H7 (cell line): ENCODE measurements at regions not wholly inside any gene's neighbourhood (a gene's known extent, or its start where the extent isn't known, plus 50 kb on each side); places are given as distances from the start of the nearest gene placed in this dataset.

ENCODE experiments used
- DNase-seq: peaks from one replicate; pipeline ENCODE4 v3.0.0; 2012
- H3K27me3 ChIP-seq: 2 replicates; pipeline ENCODE4 v1.6.0; 2011; ENCODE audit warnings: mild to moderate bottlenecking, low read length; ENCODE audit not compliant: control insufficient read depth, insufficient read depth
- H3K36me3 ChIP-seq: replicated peaks from 2 replicates; pipeline ENCODE4 v1.5.1; 2011; ENCODE audit warnings: low read length; ENCODE audit not compliant: control insufficient read depth, insufficient read depth
- H3K4me3 ChIP-seq: 2 replicates; pipeline ENCODE4 v1.5.1; 2011; ENCODE audit warnings: low read depth, mild to moderate bottlenecking, control low read depth, low read length, moderate library complexity; ENCODE audit not compliant: insufficient read depth

- Histone ChIP-seq H3K4me3 (no peak overlapping the region), H3K27me3 (no peaks in the 10 kb centered on the region), H3K36me3 (no peaks in the 10 kb centered on the region)
- DNase-seq: no peak
These were observed 277.6 kb upstream of the TNC start for GRCh38 chr9:115395511-115396021.

GRCh38 chr9:115396071-115396529, 278.1 kb upstream of the TNC start:
- Histone ChIP-seq H3K36me3 (no peaks in the 10 kb centered on the region), H3K27me3 (no peaks in the 10 kb centered on the region), H3K4me3 (no peak overlapping the region)
- no peak for DNase-seq

- Histone ChIP-seq H3K36me3 (no peaks in the 10 kb centered on the region), H3K27me3 (no peaks in the 10 kb centered on the region), H3K4me3 (no peak overlapping the region)
- no peak for DNase-seq
These were observed 279.8 kb upstream of the TNC start for GRCh38 chr9:115397591-115398312.

- Histone ChIP-seq H3K27me3 (no peaks in the 10 kb centered on the region), H3K36me3 (no peaks in the 10 kb centered on the region), H3K4me3 (no peak overlapping the region)
- DNase-seq: no peak
These were observed 280.3 kb upstream of the TNC start for GRCh38 chr9:115398313-115398650.

GRCh38 chr9:115398996-115399395, 281.0 kb upstream of the TNC start:
- no peaks in the 10 kb centered on the region for H3K27me3 ChIP-seq
- no peaks in the 10 kb centered on the region for H3K36me3 ChIP-seq
- H3K4me3 ChIP-seq: no peak overlapping the region

GRCh38 chr9:115400796-115401195, 282.8 kb upstream of the TNC start:
- Histone ChIP-seq H3K36me3 (no peaks in the 10 kb centered on the region), H3K4me3 (no peak overlapping the region), H3K27me3 (no peaks in the 10 kb centered on the region)
- DNase-seq: no peak

More at GRCh38 chr9:115398996-115399395, 281.0 kb upstream of the TNC start:
- no peak for DNase-seq

- Histone ChIP-seq H3K36me3 (no peaks in the 10 kb centered on the region), H3K27me3 (no peaks in the 10 kb centered on the region), H3K4me3 (no peak overlapping the region)
- DNase-seq: no peak
These were observed 283.9 kb upstream of the TNC start for GRCh38 chr9:115401756-115402327.

GRCh38 chr9:115403753-115404152, 285.8 kb upstream of the TNC start:
- no peaks in the 10 kb centered on the region for H3K27me3 ChIP-seq
- H3K36me3 ChIP-seq: no peaks in the 10 kb centered on the region
- DNase-seq: no peak
- H3K4me3 ChIP-seq: no peak overlapping the region

- Histone ChIP-seq H3K27me3 (no peaks in the 10 kb centered on the region), H3K36me3 (no peaks in the 10 kb centered on the region), H3K4me3 (no peak overlapping the region)
- DNase-seq: no peak
These were observed 286.4 kb upstream of the TNC start for GRCh38 chr9:115404311-115404710.

- no peak for DNase-seq
- Histone ChIP-seq H3K36me3 (no peaks in the 10 kb centered on the region), H3K27me3 (no peaks in the 10 kb centered on the region), H3K4me3 (no peak overlapping the region)
These were observed 293.6 kb upstream of the TNC start for GRCh38 chr9:115411516-115411915.

GRCh38 chr9:115411993-115412452, 294.1 kb upstream of the TNC start:
- Histone ChIP-seq H3K36me3 (no peaks in the 10 kb centered on the region), H3K4me3 (no peak overlapping the region), H3K27me3 (no peaks in the 10 kb centered on the region)
- no peak for DNase-seq

GRCh38 chr9:115412656-115413055, 294.7 kb upstream of the TNC start:
- Histone ChIP-seq H3K4me3 (no peak overlapping the region), H3K36me3 (no peaks in the 10 kb centered on the region), H3K27me3 (no peaks in the 10 kb centered on the region)
- DNase-seq: no peak

- DNase-seq: no peak
- no peaks in the 10 kb centered on the region for H3K36me3 ChIP-seq
- no peaks in the 10 kb centered on the region for H3K27me3 ChIP-seq
- no peak overlapping the region for H3K4me3 ChIP-seq
These were observed 295.3 kb upstream of the TNC start for GRCh38 chr9:115413304-115413703.

GRCh38 chr9:115413766-115414382, 295.9 kb upstream of the TNC start:
- Histone ChIP-seq H3K36me3 (no peaks in the 10 kb centered on the region), H3K4me3 (no peak overlapping the region), H3K27me3 (no peaks in the 10 kb centered on the region)
- DNase-seq: no peak

- no peak for DNase-seq
These were observed 296.6 kb upstream of the TNC start for GRCh38 chr9:115414561-115414960.

More at GRCh38 chr9:115414561-115414960, 296.6 kb upstream of the TNC start:
- Histone ChIP-seq H3K4me3 (no peak overlapping the region), H3K27me3 (no peaks in the 10 kb centered on the region), H3K36me3 (no peaks in the 10 kb centered on the region)
